Testis (tissue), 2 donors: ENCODE measurements at regions not wholly inside any gene's neighbourhood (a gene's known extent, or its start where the extent isn't known, plus 50 kb on each side); places are given as distances from the start of the nearest gene placed in this dataset.

Experiments
- DNase-seq: peaks from one replicate; pipeline ENCODE4 v3.0.0-alpha.2; 2019
- H3K27ac ChIP-seq, 2 donors: fragments of 200-600 bp; sonication (generic); one replicate each; pipeline ENCODE4 v1.5.1; 2019
- H3K27me3 ChIP-seq: fragments of 200-600 bp; sonication (generic); one replicate; pipeline ENCODE4 v1.5.1; 2019
- H3K36me3 ChIP-seq: fragments of 200-600 bp; sonication (generic); one replicate; pipeline ENCODE4 v1.5.1; 2017; ENCODE audit warnings: low read depth; ENCODE audit errors: missing control alignments
- H3K4me1 ChIP-seq: fragments of 200-600 bp; sonication (generic); one replicate; pipeline ENCODE4 v1.5.1; 2019
- H3K4me3 ChIP-seq, 2 donors: fragments of 200-600 bp; sonication (generic); one replicate each; pipeline ENCODE4 v1.5.1; 2017 to 2019
- H3K9me3 ChIP-seq: fragments of 200-600 bp; sonication (generic); one replicate; pipeline ENCODE4 v1.5.1; 2017
- POLR2A ChIP-seq: fragments of 450-650 bp; IDR thresholded peaks from one replicate; pipeline ENCODE4 v1.6.1; 2017; ENCODE audit warnings: antibody characterized with exemption, mild to moderate bottlenecking, moderate library complexity
- WGBS, 2 donors: methylation state at CpG; one replicate each; pipeline ENCODE4 v1.1.5; 2018; 5-methylcytosine and 5-hydroxymethylcytosine counted together
- intact Hi-C: fragments of 100-400 bp; cut with DNase I; formaldehyde crosslinking; loops from one replicate; pipeline ENCODE4 v1.15.1; 2023; ENCODE audit warnings: low total_unique reads
- TF ChIP-seq, protein P1 (sequence below), 3 experiments: fragments of 450-650 bp in 2 of 3; fragments of 200-600 bp in 1 of 3; sonication (generic) in 1 of 3; IDR thresholded peaks; one replicate each; pipeline ENCODE4 v1.5.1; 2016 to 2019; ENCODE audit warnings: antibody characterized with exemption in 3 of 3, mild to moderate bottlenecking in 2 of 3, moderate library complexity in 1 of 3

DNA sequence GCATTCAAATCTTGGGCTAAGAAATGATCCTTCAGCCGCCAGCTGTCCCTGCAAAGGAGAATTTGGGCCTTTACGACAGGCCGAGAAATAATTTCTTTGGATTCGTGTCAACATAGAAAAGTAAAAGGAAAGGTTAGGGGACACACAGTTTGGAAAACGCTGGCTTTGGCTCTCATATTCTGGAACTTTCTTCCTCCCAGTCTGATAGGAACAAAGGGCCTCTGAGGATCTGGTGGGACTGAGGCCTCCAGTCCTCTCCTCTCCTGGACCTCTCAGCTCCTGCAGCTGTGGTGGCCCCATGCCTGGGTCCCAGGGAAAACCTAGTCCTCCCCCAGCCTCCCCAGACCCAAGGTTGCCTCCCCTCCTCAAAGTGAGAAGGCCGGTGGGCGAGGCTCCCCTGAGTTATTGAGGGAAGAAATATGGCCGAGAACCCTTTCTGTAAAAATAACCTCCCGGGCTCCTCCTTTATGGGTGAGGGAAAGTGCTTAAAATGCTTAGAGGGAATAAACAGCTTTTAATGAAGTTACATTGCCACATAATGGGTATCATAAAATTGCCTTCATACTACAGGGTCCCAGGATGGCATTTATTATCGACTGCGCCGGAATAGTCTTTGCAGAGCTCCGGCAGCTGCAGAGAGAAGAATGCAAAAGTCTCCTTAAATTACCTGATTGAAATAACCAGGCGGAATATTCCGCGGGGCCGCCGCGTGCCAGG, 188.3 kb downstream of the PHETA1 start:
- Histone ChIP-seq H3K9me3 (no peaks in the 10 kb centered on the region), H3K27ac (no peak overlapping the region), H3K4me1 (peaks cover 4% of the 10 kb centered on the region), H3K4me3 (no peak overlapping the region), H3K27me3 (no peaks in the 10 kb centered on the region), H3K36me3 (no peaks in the 10 kb centered on the region)
- intact Hi-C loops: no loop called here
- no peak for DNase-seq
- TF ChIP-seq POLR2A: no peak
- TF ChIP-seq, protein P1, sequence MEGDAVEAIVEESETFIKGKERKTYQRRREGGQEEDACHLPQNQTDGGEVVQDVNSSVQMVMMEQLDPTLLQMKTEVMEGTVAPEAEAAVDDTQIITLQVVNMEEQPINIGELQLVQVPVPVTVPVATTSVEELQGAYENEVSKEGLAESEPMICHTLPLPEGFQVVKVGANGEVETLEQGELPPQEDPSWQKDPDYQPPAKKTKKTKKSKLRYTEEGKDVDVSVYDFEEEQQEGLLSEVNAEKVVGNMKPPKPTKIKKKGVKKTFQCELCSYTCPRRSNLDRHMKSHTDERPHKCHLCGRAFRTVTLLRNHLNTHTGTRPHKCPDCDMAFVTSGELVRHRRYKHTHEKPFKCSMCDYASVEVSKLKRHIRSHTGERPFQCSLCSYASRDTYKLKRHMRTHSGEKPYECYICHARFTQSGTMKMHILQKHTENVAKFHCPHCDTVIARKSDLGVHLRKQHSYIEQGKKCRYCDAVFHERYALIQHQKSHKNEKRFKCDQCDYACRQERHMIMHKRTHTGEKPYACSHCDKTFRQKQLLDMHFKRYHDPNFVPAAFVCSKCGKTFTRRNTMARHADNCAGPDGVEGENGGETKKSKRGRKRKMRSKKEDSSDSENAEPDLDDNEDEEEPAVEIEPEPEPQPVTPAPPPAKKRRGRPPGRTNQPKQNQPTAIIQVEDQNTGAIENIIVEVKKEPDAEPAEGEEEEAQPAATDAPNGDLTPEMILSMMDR (IDR thresholded peaks at IDR 0.05): no peak
- 47 to 59% methylated on average over 18 to 19 of the region's 19 CpGs for WGBS, 2 donors

DNA sequence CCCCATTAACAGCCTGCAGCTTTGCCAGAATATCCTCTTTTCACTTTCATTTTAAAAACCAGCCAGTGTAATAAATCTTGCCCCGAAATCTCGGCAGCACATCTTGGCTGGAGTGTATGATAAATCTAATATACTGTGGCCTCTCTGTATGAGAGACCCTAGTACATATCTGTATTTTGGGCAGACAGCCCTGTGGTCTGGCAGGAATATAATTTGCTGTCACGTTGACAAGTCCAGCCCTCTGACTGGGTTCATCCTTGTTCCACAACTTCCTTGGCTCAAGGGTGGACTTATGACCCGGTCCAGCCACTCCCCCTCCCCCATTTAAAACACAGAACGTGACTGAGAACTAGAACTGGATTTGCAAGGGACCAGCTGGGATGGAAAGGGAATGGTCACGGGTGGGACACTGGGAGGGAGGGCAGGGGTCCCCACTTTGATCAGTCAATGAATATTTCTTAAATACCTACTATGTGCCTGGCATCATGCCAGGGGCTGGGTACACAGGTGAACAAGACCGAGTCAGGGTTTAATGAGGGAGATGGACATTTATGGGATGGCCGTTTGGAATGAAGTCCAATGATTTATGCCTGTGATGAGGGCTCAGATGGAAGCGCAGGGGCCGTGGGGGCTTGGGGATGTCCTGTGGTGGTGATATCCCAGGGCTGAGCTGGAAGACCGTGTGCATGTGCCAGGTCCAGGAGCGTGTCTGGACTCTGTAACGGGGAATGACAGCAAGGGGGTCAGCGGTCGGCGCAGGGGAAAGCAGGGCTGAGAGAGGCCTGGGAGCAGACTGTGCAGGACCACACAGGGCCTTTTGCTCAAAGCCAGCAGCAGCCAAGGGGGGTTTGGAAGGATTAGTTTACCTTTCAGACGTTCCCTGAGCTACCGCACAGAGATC, 190.5 kb downstream of the PHETA1 start:
- Histone ChIP-seq H3K27me3 (no peaks in the 10 kb centered on the region), H3K4me3 (no peak overlapping the region), H3K27ac (no peak overlapping the region), H3K36me3 (no peaks in the 10 kb centered on the region), H3K9me3 (no peaks in the 10 kb centered on the region), H3K4me1 (peaks cover 4% of the 10 kb centered on the region)
- 45 to 50% methylated on average over 18 of the region's 18 CpGs for WGBS, 2 donors
- DNase-seq: peak; percentile 23
- intact Hi-C loops: no loop called here
- TF ChIP-seq POLR2A: no peak
- TF ChIP-seq, protein P1 (IDR thresholded peaks at IDR 0.05): no peak

DNA sequence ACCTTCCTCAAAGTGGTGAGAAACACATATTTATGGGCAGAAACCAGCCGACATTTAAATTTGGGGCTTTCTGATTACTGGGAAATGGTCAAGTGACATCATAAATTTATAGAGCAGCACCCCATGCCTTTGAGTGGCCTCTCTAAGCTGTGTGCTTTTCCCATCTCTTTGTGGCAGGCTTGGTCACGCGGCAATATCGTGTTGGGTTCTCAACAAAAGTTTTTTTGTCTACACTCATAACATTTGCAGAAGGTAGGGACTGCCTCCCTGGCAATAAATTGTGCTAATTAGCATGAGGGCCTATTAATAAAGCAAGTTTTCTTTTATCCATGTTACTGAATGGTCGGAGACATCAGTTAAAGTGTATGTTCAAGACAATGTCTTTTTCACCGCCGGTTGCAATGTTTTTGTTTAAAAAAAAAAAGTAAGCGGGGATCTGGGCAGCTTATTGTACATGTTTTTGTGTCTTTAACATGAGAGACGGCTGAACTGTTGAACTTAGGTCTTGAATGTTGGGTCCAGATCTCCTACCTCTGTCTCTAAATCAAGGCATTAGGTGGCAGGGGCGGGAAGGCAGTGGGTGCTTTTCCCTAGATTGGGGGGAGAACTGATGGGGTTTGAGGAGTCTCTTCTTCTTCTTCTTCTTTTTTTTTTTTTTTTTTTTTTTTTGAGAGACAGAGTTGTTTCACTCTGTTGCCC, 193.3 kb downstream of the PHETA1 start:
- H3K4me1 ChIP-seq: no peaks in the 10 kb centered on the region
- DNase-seq: no peak
- no peaks in the 10 kb centered on the region for H3K9me3 ChIP-seq
- H3K27ac ChIP-seq: no peak overlapping the region
- H3K36me3 ChIP-seq: no peaks in the 10 kb centered on the region
- WGBS, 2 donors: 74 to 80% methylated on average over 10 of the region's 10 CpGs
- no peak for TF ChIP-seq POLR2A
- TF ChIP-seq, protein P1 (IDR thresholded peaks at IDR 0.05): no peak
- intact Hi-C loops: no loop called here
- H3K27me3 ChIP-seq: no peaks in the 10 kb centered on the region
- H3K4me3 ChIP-seq: no peak overlapping the region

DNA sequence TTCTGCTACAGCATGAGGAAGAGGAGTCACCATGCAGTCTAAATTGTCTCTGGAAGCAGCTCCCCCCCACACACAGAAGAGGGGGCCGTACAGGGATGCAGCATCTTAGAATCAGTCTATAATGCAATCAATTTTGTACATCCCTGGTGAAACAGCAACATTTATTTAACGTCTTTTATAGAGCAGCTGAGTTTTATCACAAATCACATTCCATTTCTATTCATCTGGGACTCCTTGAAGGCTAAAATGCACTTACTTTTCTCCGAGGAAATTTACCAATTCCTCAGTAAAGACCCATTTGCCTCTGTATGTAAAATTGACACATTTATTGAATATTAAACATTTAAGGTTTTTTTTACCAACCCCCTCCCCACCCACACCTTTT, 193.9 kb downstream of the PHETA1 start:
- Histone ChIP-seq H3K27me3 (no peaks in the 10 kb centered on the region), H3K36me3 (no peaks in the 10 kb centered on the region), H3K4me3 (no peak overlapping the region), H3K4me1 (no peaks in the 10 kb centered on the region), H3K9me3 (no peaks in the 10 kb centered on the region), H3K27ac (no peak overlapping the region)
- no peak for TF ChIP-seq POLR2A
- TF ChIP-seq, protein P1 (IDR thresholded peaks at IDR 0.05): no peak
- intact Hi-C loops: no loop called here
- WGBS, 2 donors: 24 to 25% methylated on average over 3 of the region's 3 CpGs
- no peak for DNase-seq
